PC-3 (cell line): ENCODE measurements at regions not wholly inside any gene's neighbourhood (a gene's known extent, or its start where the extent isn't known, plus 50 kb on each side); places are given as distances from the start of the nearest gene placed in this dataset.

Experiments used
- ATAC-seq: fragments of 200-7000 bp; cut with Tn5 transposase; 2 replicates; pipeline ENCODE4 v1.9.1; 2020; ENCODE audit warnings: mild to moderate bottlenecking, moderate library complexity
- BruUV-seq: library from RNA; stranded (reverse); fragments of 400-500 nt; replicated peaks from 2 replicates; lab custom pipeline; 2021; lab: Mats Ljungman, UMichigan
- CTCF ChIA-PET: fragments of 300-600 bp; sonication (Branson Sonifier 250); formaldehyde crosslinking; loops from one replicate; lab custom pipeline; 2022; ENCODE audit warnings: antibody characterized with exemption; lab: Charles Lee
- POLR2A ChIA-PET: fragments of 300-600 bp; sonication (Branson Sonifier 250); formaldehyde crosslinking; loops from one replicate; lab custom pipeline; 2022; ENCODE audit warnings: antibody characterized with exemption; ENCODE audit not compliant: unreplicated experiment; lab: Charles Lee
- DNase-seq: peaks from one replicate; pipeline ENCODE4 v3.0.0-alpha.2; 2015
- H2AFZ ChIP-seq: fragments of 300-600 bp; sonication (generic); 2 replicates; pipeline ENCODE4 v1.6.0; 2016; ENCODE audit warnings: antibody characterized with exemption, low read length
- H3F3A ChIP-seq: fragments of 300-600 bp; sonication (generic); one replicate; pipeline ENCODE4 v1.6.0; 2017; ENCODE audit warnings: antibody characterized with exemption, low read length, control low read depth, mild to moderate bottlenecking; ENCODE audit not compliant: unreplicated experiment
- H3K27ac ChIP-seq: fragments of 300-600 bp; sonication (generic); 2 replicates; pipeline ENCODE4 v1.5.1; 2016; ENCODE audit warnings: mild to moderate bottlenecking, low read length
- H3K27me3 ChIP-seq: fragments of 300-600 bp; sonication (generic); 2 replicates; pipeline ENCODE4 v1.6.1; 2016; ENCODE audit warnings: low read length, mixed read lengths
- H3K36me3 ChIP-seq: fragments of 300-600 bp; sonication (generic); 2 replicates; pipeline ENCODE4 v1.6.1; 2016; ENCODE audit warnings: low read depth, mixed run types, low read length, mixed read lengths
- H3K4me1 ChIP-seq: fragments of 300-600 bp; sonication (generic); 2 replicates; pipeline ENCODE4 v1.5.1; 2016; ENCODE audit warnings: low read length; ENCODE audit not compliant: insufficient read depth
- H3K4me2 ChIP-seq: fragments of 300-600 bp; sonication (generic); 2 replicates; pipeline ENCODE4 v1.6.0; 2016; ENCODE audit warnings: low read length
- H3K4me3 ChIP-seq: fragments of 300-600 bp; sonication (generic); 2 replicates; pipeline ENCODE4 v1.5.1; 2016; ENCODE audit warnings: mild to moderate bottlenecking, low read length, mixed read lengths
- H3K79me2 ChIP-seq: fragments of 300-600 bp; sonication (generic); 2 replicates; pipeline ENCODE4 v1.6.1; 2017; ENCODE audit warnings: low read length, mixed read lengths
- H3K9ac ChIP-seq: fragments of 300-600 bp; sonication (generic); 2 replicates; pipeline ENCODE4 v1.6.0; 2016; ENCODE audit warnings: mild to moderate bottlenecking, low read length
- H3K9me2 ChIP-seq: fragments of 300-600 bp; sonication (generic); replicated peaks from 2 replicates; pipeline ENCODE4 v1.6.1; 2016; ENCODE audit warnings: mixed run types, low read length, mixed read lengths
- H3K9me3 ChIP-seq: fragments of 300-600 bp; sonication (generic); 2 replicates; pipeline ENCODE4 v1.6.1; 2016; ENCODE audit warnings: low read length, mixed read lengths
- H4K20me1 ChIP-seq: fragments of 300-600 bp; sonication (generic); 2 replicates; pipeline ENCODE4 v1.6.1; 2016; ENCODE audit warnings: low read length, mixed read lengths
- EZH2 ChIP-seq: fragments of 300-600 bp; sonication (generic); IDR thresholded peaks from one replicate; pipeline ENCODE4 v1.6.1; 2017; ENCODE audit warnings: antibody characterized with exemption, mild to moderate bottlenecking, low read length; ENCODE audit not compliant: unreplicated experiment
- EZH2phosphoT487 ChIP-seq: fragments of 300-600 bp; sonication (generic); IDR thresholded peaks from 2 replicates; pipeline ENCODE4 v1.6.1; 2018; ENCODE audit warnings: mild to moderate bottlenecking, antibody characterized with exemption, low read length, borderline replicate concordance
- intact Hi-C: fragments of 100-400 bp; cut with micrococcal nuclease; formaldehyde crosslinking; loops from 2 replicates; pipeline ENCODE4 v1.9.0; 2023
- TF ChIP-seq, protein P1 (sequence below): fragments of 300-600 bp; sonication (generic); conservative IDR thresholded peaks from 2 replicates; pipeline ENCODE4 v1.5.1; 2017; ENCODE audit warnings: antibody characterized with exemption, low read depth, mild to moderate bottlenecking, low read length

DNA sequence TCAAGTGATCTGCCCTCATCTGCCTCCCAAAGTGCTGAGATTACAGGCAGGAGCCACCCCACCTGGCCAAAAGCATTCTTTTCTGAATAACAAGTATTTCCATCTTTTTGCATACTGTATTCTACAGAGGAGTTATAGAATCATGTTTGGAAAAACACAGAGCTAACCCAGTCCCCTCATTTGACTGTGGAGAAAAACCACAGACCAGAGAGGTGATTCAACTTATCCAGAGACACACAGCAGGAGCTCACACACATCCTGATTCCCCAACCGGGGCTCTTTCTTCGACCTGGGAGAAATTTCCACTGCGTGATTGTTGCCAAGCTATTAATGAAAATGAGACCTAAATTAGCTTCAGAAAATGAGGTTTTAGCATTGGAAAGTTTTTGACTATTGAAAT, 176.1 kb upstream of the TLE3 start:
- no peak overlapping the region for H3K9ac ChIP-seq
- intact Hi-C loops: no loop called here
- no peak for TF ChIP-seq EZH2phosphoT487
- TF ChIP-seq, protein P1, sequence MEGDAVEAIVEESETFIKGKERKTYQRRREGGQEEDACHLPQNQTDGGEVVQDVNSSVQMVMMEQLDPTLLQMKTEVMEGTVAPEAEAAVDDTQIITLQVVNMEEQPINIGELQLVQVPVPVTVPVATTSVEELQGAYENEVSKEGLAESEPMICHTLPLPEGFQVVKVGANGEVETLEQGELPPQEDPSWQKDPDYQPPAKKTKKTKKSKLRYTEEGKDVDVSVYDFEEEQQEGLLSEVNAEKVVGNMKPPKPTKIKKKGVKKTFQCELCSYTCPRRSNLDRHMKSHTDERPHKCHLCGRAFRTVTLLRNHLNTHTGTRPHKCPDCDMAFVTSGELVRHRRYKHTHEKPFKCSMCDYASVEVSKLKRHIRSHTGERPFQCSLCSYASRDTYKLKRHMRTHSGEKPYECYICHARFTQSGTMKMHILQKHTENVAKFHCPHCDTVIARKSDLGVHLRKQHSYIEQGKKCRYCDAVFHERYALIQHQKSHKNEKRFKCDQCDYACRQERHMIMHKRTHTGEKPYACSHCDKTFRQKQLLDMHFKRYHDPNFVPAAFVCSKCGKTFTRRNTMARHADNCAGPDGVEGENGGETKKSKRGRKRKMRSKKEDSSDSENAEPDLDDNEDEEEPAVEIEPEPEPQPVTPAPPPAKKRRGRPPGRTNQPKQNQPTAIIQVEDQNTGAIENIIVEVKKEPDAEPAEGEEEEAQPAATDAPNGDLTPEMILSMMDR: no peak
- TF ChIP-seq EZH2: no peak
- ChIA-PET POLR2A (no interaction called here), CTCF (no interaction called here)
- H3K4me2 ChIP-seq: no peak overlapping the region
- no peaks in the 10 kb centered on the region for H3K27me3 ChIP-seq
- H3K4me1 ChIP-seq: peaks cover 33% of the 10 kb centered on the region
- no peak overlapping the region for H3K4me3 ChIP-seq
- DNase-seq (no peak), ATAC-seq (no peak)
- no peaks in the 10 kb centered on the region for H4K20me1 ChIP-seq
- H3K9me3 ChIP-seq: no peaks in the 10 kb centered on the region
- no TSS peak for BruUV-seq
- no peaks in the 10 kb centered on the region for H3K9me2 ChIP-seq
- H3K27ac ChIP-seq: no peak overlapping the region
- no peak overlapping the region for H2AFZ ChIP-seq
- H3F3A ChIP-seq: no peaks in the 10 kb centered on the region
- no peaks in the 10 kb centered on the region for H3K79me2 ChIP-seq
- no peaks in the 10 kb centered on the region for H3K36me3 ChIP-seq

DNA sequence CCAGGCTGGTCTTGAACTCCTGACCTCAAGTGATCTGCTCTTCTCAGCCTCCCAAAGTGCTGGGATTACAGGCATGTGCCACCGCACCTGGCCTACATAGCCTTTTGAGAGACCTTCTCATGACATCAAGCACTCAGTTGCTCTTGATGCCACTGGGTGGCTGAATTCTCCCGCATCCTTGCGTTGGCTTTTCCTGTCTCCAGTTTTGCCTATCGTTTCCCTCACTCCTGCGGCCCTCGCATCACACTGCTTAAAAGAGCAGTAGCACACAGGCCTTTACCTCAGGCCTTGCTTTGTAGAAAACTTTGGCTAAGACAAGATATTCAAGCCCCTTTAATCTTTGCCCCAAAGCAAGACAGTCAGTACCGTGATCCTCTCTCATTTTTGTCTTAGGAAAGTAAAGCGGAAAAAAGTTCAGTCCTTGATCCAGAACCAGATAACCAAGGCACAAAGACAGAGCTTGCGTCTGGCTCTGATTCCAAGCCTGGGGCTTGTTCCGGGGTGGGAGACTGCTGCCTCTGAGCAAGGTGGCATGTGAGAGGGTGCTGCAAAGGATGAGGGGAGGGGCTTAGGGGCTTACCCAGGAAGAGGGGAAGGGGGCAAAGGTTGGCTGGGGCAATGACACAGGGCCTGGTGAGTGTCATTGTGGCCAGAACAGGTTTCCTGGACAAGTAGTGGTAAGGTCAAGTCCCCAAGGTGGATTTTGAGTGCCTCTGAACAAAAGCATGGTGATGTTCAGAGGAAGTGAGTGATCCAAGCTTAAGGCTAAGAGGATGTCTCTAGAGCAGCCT, 175.0 kb upstream of the TLE3 start:
- Histone ChIP-seq H4K20me1 (no peaks in the 10 kb centered on the region), H3K36me3 (no peaks in the 10 kb centered on the region), H3K4me2 (no peak overlapping the region), H3K9me2 (no peaks in the 10 kb centered on the region), H3K4me3 (no peak overlapping the region), H2AFZ (no peak overlapping the region), H3K4me1 (peaks cover 43% of the 10 kb centered on the region), H3K9me3 (no peaks in the 10 kb centered on the region), H3K79me2 (no peaks in the 10 kb centered on the region), H3F3A (no peaks in the 10 kb centered on the region), H3K27ac (no peak overlapping the region), H3K9ac (no peak overlapping the region), H3K27me3 (no peaks in the 10 kb centered on the region)
- intact Hi-C loops: no loop called here
- POLR2A ChIA-PET: no interaction called here
- CTCF ChIA-PET: no interaction called here
- no TSS peak for BruUV-seq
- TF ChIP-seq EZH2 (no peak), EZH2phosphoT487 (no peak)
- TF ChIP-seq, protein P1: no peak
- ATAC-seq (no peak), DNase-seq (no peak)

DNA sequence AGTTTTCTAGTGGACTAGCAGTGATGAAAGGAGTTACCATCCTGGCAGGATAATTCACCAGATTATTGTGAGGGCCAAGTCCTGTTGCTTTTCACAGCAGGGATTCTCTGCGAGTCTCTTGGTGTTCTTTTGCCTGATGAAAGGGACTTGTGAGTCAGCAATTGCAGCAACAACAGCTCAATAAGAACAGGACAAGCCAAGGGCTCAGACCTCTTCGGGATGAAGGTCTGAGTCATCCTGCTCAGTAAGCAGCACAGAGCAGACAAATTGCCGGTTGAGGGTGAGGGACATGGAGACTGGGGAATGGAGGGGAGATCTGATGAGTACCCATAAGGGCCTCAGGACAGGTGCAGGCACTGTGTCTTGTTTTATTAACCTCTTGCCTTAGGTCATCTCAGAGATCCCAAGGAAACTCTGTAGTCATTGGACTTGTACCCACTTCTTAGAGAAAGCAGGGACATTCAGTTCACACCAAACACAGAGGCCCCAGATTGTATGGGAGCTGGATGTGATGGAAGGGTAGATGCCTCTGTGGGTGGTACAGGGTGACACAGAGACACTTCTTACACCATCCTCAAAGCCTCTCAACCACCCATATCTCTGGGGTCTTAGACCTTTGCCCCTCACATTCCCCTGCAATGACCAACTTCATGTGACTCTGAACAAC, 173.8 kb upstream of the TLE3 start:
- H2AFZ ChIP-seq: no peak overlapping the region
- H3K4me1 ChIP-seq: peaks cover 47% of the 10 kb centered on the region
- no peak overlapping the region for H3K9ac ChIP-seq
- H4K20me1 ChIP-seq: no peaks in the 10 kb centered on the region
- no peaks in the 10 kb centered on the region for H3F3A ChIP-seq
- TF ChIP-seq EZH2phosphoT487: no peak
- TF ChIP-seq EZH2: no peak
- TF ChIP-seq, protein P1: no peak
- intact Hi-C loops: no loop called here
- no peaks in the 10 kb centered on the region for H3K9me3 ChIP-seq
- H3K27ac ChIP-seq: peak overlapping the region; percentile 43
- H3K4me2 ChIP-seq: peak overlapping the region; percentile 51
- H3K27me3 ChIP-seq: no peaks in the 10 kb centered on the region
- H3K4me3 ChIP-seq: no peak overlapping the region
- BruUV-seq: no TSS peak
- DNase-seq (peak; percentile 86), ATAC-seq (peak; percentile 85)
- H3K36me3 ChIP-seq: no peaks in the 10 kb centered on the region
- ChIA-PET POLR2A (no interaction called here), CTCF (no interaction called here)
- no peaks in the 10 kb centered on the region for H3K79me2 ChIP-seq
- H3K9me2 ChIP-seq: no peaks in the 10 kb centered on the region
